ENCODE measurements at regions not wholly inside any gene's neighbourhood (a gene's known extent, or its start where the extent isn't known, plus 50 kb on each side); places are given as distances from the start of the nearest gene placed in this dataset.

DNA sequence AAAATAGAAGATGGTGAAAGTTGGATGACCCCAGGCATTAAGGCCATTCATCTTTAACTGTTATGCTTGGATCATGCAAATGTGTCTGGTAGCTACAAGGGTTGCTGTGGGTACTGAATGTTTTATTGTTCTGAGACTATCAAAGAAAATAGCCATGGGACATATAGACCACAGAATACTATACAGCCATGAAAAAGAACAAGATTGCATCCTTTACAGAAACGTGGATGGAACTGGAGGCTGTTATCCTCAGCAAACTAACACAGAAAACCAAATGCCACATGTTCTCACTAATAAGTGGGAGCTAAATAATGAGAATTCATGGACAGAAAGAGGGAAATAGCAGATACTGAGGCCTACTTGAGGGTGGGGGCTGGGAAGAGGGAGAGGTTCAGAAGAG, 249.0 kb downstream of the LTN1 start:
- intact Hi-C loops (cut with micrococcal nuclease): no loop called here
- WGBS (ENCODE audit: insufficient coverage): no CpG with 5 or more reads among the region's 1 CpG
- H3K27ac Mint-ChIP-seq: no peak overlapping the region

DNA sequence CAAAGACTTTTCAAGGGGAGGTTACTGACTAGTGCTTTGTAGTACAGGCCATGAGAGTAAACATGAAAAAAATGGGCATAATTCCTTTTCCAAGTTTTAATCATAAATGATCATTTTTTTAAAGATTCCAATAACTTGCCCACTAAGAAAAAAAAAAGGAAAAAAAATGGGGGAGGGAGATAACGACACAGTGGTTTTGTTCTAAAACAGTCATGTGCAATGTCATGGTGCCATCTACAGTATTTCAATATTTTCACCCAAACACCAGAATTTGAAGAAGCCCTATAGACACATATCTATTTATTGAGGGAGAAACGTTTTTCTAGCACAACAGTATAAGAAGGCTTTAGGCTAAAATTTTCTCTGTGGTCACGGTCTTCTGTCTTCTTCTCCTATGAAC, 250.2 kb downstream of the LTN1 start:
- Histone ChIP-seq H2AFZ (ENCODE audit: insufficient read depth, low read depth, low read length, poor library complexity, severe bottlenecking) (no peak overlapping the region), H3K9ac (ENCODE audit: low read length) (no peak overlapping the region), H3K4me3 (ENCODE audit: control extremely low read depth in 1 of 5, extremely low read depth in 1 of 5, insufficient read depth in 1 of 5, low read depth in 2 of 5, low read length in 4 of 5) (no peak overlapping the region), H3K36me3 (replicated peaks in 1 of 2; ENCODE audit: control extremely low read depth in 1 of 2, control insufficient read depth in 1 of 2, extremely low read depth in 1 of 2, insufficient read depth in 2 of 2, low read length in 1 of 2) (no peaks in the 10 kb centered on the region), H3K79me2 (ENCODE audit: control insufficient read depth, insufficient read depth, low read length) (no peaks in the 10 kb centered on the region), H3K4me1 (ENCODE audit: control insufficient read depth in 2 of 2, insufficient read depth in 2 of 2, low read length in 2 of 2) (peaks cover 4 to 6% of the 10 kb centered on the region in 2 donors), H4K20me1 (ENCODE audit: control insufficient read depth, insufficient read depth, low read length, poor library complexity, severe bottlenecking) (no peaks in the 10 kb centered on the region), H3K27me3 (replicated peaks in 1 of 4; ENCODE audit: control extremely low read depth in 1 of 4, control insufficient read depth in 3 of 4, insufficient read depth in 4 of 4, low read length in 3 of 4) (no peaks in the 10 kb centered on the region), H3K4me2 (replicated peaks; ENCODE audit: low read depth, low read length, poor library complexity, severe bottlenecking) (no peak overlapping the region), H3K27ac (ENCODE audit: low read length in 2 of 2) (no peak overlapping the region), H3K9me3 (ENCODE audit: control extremely low read depth in 1 of 3, control insufficient read depth in 2 of 3, insufficient read depth in 1 of 3, low read length in 2 of 3) (no peaks in the 10 kb centered on the region)
- ChIA-PET POLR2A (no interaction called here), CTCF (interaction anchor here (1.0 to 2.2 kb wide), 2 partner anchors 11 to 226 kb away, joined by 3 to 6 read pairs; no protein-coding TSS in a partner anchor)
- H3K27me3 Mint-ChIP-seq: no peaks in the 10 kb centered on the region
- no CpG with 5 or more reads among the region's 3 CpGs for WGBS (ENCODE audit: insufficient coverage)
- ATAC-seq (ENCODE audit: low read depth) (no peak), DNase-seq (no peak)
- H3K27ac Mint-ChIP-seq: no peak overlapping the region
- no peak for TF ChIP-seq CTCF (IDR thresholded peaks at IDR 0.05)
- TF ChIP-seq EZH2 (IDR thresholded peaks at IDR 0.05; ENCODE audit: borderline replicate concordance, insufficient read depth, low read depth, low read length, poor library complexity, severe bottlenecking): no peak
- intact Hi-C loops (cut with micrococcal nuclease): no loop called here
- no peaks in the 10 kb centered on the region for H3K9me3 Mint-ChIP-seq (ENCODE audit: insufficient read depth)
- no peaks in the 10 kb centered on the region for H3K4me1 Mint-ChIP-seq
- H3K4me3 Mint-ChIP-seq: no peak overlapping the region

More for the DNA sequence above, 249.0 kb downstream of the LTN1 start:
- no peak overlapping the region for H3K27ac ChIP-seq (ENCODE audit: low read length in 2 of 2)
- H3K79me2 ChIP-seq (ENCODE audit: control insufficient read depth, insufficient read depth, low read length): no peaks in the 10 kb centered on the region
- no peaks in the 10 kb centered on the region for H3K27me3 ChIP-seq (replicated peaks in 1 of 4; ENCODE audit: control extremely low read depth in 1 of 4, control insufficient read depth in 3 of 4, insufficient read depth in 4 of 4, low read length in 3 of 4)
- CTCF ChIA-PET: interaction anchor here (1.0 to 3.5 kb wide), 3 partner anchors 11 to 229 kb away, joined by 3 to 173 read pairs (median 25); no protein-coding TSS in a partner anchor
- no peak for TF ChIP-seq EZH2 (IDR thresholded peaks at IDR 0.05; ENCODE audit: borderline replicate concordance, insufficient read depth, low read depth, low read length, poor library complexity, severe bottlenecking)
- H3K36me3 ChIP-seq (replicated peaks in 1 of 2; ENCODE audit: control extremely low read depth in 1 of 2, control insufficient read depth in 1 of 2, extremely low read depth in 1 of 2, insufficient read depth in 2 of 2, low read length in 1 of 2): no peaks in the 10 kb centered on the region
- H3K4me3 Mint-ChIP-seq: no peak overlapping the region
- no peaks in the 10 kb centered on the region for H3K9me3 ChIP-seq (ENCODE audit: control extremely low read depth in 1 of 3, control insufficient read depth in 2 of 3, insufficient read depth in 1 of 3, low read length in 2 of 3)
- no peak overlapping the region for H2AFZ ChIP-seq (ENCODE audit: insufficient read depth, low read depth, low read length, poor library complexity, severe bottlenecking)
- H3K27me3 Mint-ChIP-seq: no peaks in the 10 kb centered on the region
- ATAC-seq (ENCODE audit: low read depth): no peak
- H3K9me3 Mint-ChIP-seq (ENCODE audit: insufficient read depth): no peaks in the 10 kb centered on the region
- no peak overlapping the region for H3K4me3 ChIP-seq (ENCODE audit: control extremely low read depth in 1 of 5, extremely low read depth in 1 of 5, insufficient read depth in 1 of 5, low read depth in 2 of 5, low read length in 4 of 5)
- no peak overlapping the region for H3K4me2 ChIP-seq (replicated peaks; ENCODE audit: low read depth, low read length, poor library complexity, severe bottlenecking)
- no peaks in the 10 kb centered on the region for H3K4me1 Mint-ChIP-seq
- no peak overlapping the region for H3K9ac ChIP-seq (ENCODE audit: low read length)
- no peak for DNase-seq
- POLR2A ChIA-PET: no interaction called here
- H4K20me1 ChIP-seq (ENCODE audit: control insufficient read depth, insufficient read depth, low read length, poor library complexity, severe bottlenecking): no peaks in the 10 kb centered on the region
- H3K4me1 ChIP-seq (ENCODE audit: control insufficient read depth in 2 of 2, insufficient read depth in 2 of 2, low read length in 2 of 2): peaks cover 4 to 6% of the 10 kb centered on the region in 2 donors
